Skeletal muscle satellite cell (primary cell): ENCODE measurements at regions not wholly inside any gene's neighbourhood (a gene's known extent, or its start where the extent isn't known, plus 50 kb on each side); places are given as distances from the start of the nearest gene placed in this dataset.

Experiments
- H3K27me3 ChIP-seq: 2 replicates; pipeline ENCODE4 v1.7.0; 2013; ENCODE audit warnings: low read length; ENCODE audit not compliant: control insufficient read depth, insufficient read depth
- H3K36me3 ChIP-seq: 2 replicates; pipeline ENCODE4 v1.7.0; 2013; ENCODE audit warnings: mild to moderate bottlenecking, control low read depth, low read length; ENCODE audit not compliant: insufficient read depth
- H3K4me1 ChIP-seq: 2 replicates; pipeline ENCODE4 v1.7.0; 2013; ENCODE audit warnings: low read length; ENCODE audit not compliant: control insufficient read depth, insufficient read depth
- H3K4me2 ChIP-seq: 2 replicates; pipeline ENCODE4 v1.7.0; 2013; ENCODE audit warnings: mild to moderate bottlenecking, low read length
- H3K4me3 ChIP-seq: 2 replicates; pipeline ENCODE4 v1.7.0; 2013; ENCODE audit warnings: low read length
- H3K9ac ChIP-seq: 2 replicates; pipeline ENCODE4 v1.7.0; 2013; ENCODE audit warnings: mild to moderate bottlenecking, low read depth, low read length, moderate library complexity
- H3K9me3 ChIP-seq: replicated peaks from 2 replicates; pipeline ENCODE4 v1.7.0; 2013; ENCODE audit warnings: mild to moderate bottlenecking, control low read depth, low read length

GRCh38 chr22:48780597-48781277 lies 1046.9 kb downstream of the BRD1 start:
- no peak overlapping the region for H3K4me3 ChIP-seq
- peaks cover 40% of the 10 kb centered on the region for H3K9me3 ChIP-seq
- H3K4me2 ChIP-seq = no peak overlapping the region

GRCh38 chr22:48779661-48780596 lies 1047.7 kb downstream of the BRD1 start:
- no peak overlapping the region for H3K9ac ChIP-seq
- H3K4me2 ChIP-seq = no peak overlapping the region
- no peaks in the 10 kb centered on the region for H3K27me3 ChIP-seq
- no peak overlapping the region for H3K4me3 ChIP-seq
- no peaks in the 10 kb centered on the region for H3K4me1 ChIP-seq
- no peaks in the 10 kb centered on the region for H3K36me3 ChIP-seq
- H3K9me3 ChIP-seq = peaks cover 37% of the 10 kb centered on the region

More at GRCh38 chr22:48780597-48781277, 1046.9 kb downstream of the BRD1 start:
- Histone ChIP-seq H3K9ac (no peak overlapping the region), H3K27me3 (no peaks in the 10 kb centered on the region), H3K4me1 (no peaks in the 10 kb centered on the region), H3K36me3 (no peaks in the 10 kb centered on the region)

GRCh38 chr22:48779211-48779643 lies 1048.4 kb downstream of the BRD1 start:
- H3K4me1 ChIP-seq = no peaks in the 10 kb centered on the region
- H3K27me3 ChIP-seq = no peaks in the 10 kb centered on the region
- peaks cover 31% of the 10 kb centered on the region for H3K9me3 ChIP-seq
- no peaks in the 10 kb centered on the region for H3K36me3 ChIP-seq
- no peak overlapping the region for H3K4me3 ChIP-seq
- no peak overlapping the region for H3K9ac ChIP-seq
- no peak overlapping the region for H3K4me2 ChIP-seq

- no peak overlapping the region for H3K9ac ChIP-seq
- H3K9me3 ChIP-seq = peaks cover 31% of the 10 kb centered on the region
- H3K4me1 ChIP-seq = no peaks in the 10 kb centered on the region
- no peaks in the 10 kb centered on the region for H3K27me3 ChIP-seq
- H3K36me3 ChIP-seq = no peaks in the 10 kb centered on the region
- H3K4me2 ChIP-seq = no peak overlapping the region
- H3K4me3 ChIP-seq = no peak overlapping the region
These were observed 1049.1 kb downstream of the BRD1 start for GRCh38 chr22:48778308-48779195.

GRCh38 chr22:48772286-48772907 lies 1055.3 kb downstream of the BRD1 start:
- Histone ChIP-seq H3K9ac (no peak overlapping the region), H3K4me1 (no peaks in the 10 kb centered on the region), H3K27me3 (no peaks in the 10 kb centered on the region), H3K4me3 (no peak overlapping the region), H3K4me2 (no peak overlapping the region), H3K36me3 (no peaks in the 10 kb centered on the region), H3K9me3 (peaks cover 10% of the 10 kb centered on the region)

- H3K9me3 ChIP-seq = peaks cover 15% of the 10 kb centered on the region
- no peak overlapping the region for H3K4me2 ChIP-seq
- no peaks in the 10 kb centered on the region for H3K27me3 ChIP-seq
- no peak overlapping the region for H3K9ac ChIP-seq
- no peak overlapping the region for H3K4me3 ChIP-seq
- no peaks in the 10 kb centered on the region for H3K36me3 ChIP-seq
- no peaks in the 10 kb centered on the region for H3K4me1 ChIP-seq
These were observed 1062.1 kb downstream of the BRD1 start for GRCh38 chr22:48765595-48765994.

GRCh38 chr22:48761546-48761945 lies 1066.1 kb downstream of the BRD1 start:
- Histone ChIP-seq H3K36me3 (no peaks in the 10 kb centered on the region), H3K4me2 (no peak overlapping the region), H3K4me1 (no peaks in the 10 kb centered on the region), H3K27me3 (no peaks in the 10 kb centered on the region), H3K4me3 (no peak overlapping the region), H3K9ac (no peak overlapping the region), H3K9me3 (peaks cover 25% of the 10 kb centered on the region)

- Histone ChIP-seq H3K4me3 (no peak overlapping the region), H3K9ac (no peak overlapping the region), H3K4me1 (no peaks in the 10 kb centered on the region), H3K4me2 (no peak overlapping the region), H3K36me3 (no peaks in the 10 kb centered on the region), H3K27me3 (no peaks in the 10 kb centered on the region), H3K9me3 (peaks cover 33% of the 10 kb centered on the region)
These were observed 1066.9 kb downstream of the BRD1 start for GRCh38 chr22:48760481-48761390.

- Histone ChIP-seq H3K9ac (no peak overlapping the region), H3K27me3 (no peaks in the 10 kb centered on the region), H3K9me3 (peaks cover 35% of the 10 kb centered on the region), H3K36me3 (no peaks in the 10 kb centered on the region), H3K4me3 (no peak overlapping the region), H3K4me2 (no peak overlapping the region), H3K4me1 (no peaks in the 10 kb centered on the region)
These were observed 1068.5 kb downstream of the BRD1 start for GRCh38 chr22:48758881-48759875.
